ENCODE measurements at regions not wholly inside any gene's neighbourhood (a gene's known extent, or its start where the extent isn't known, plus 50 kb on each side); places are given as distances from the start of the nearest gene placed in this dataset.

- peaks cover 3% of the 10 kb centered on the region; the same call in 1 of the 2 replicates for H3K4me1 ChIP-seq (ENCODE audit: control insufficient read depth, insufficient read depth, low read length)
- no peak overlapping the region for H4K8ac ChIP-seq (ENCODE audit: low read depth in 2 of 2, low read length in 2 of 2)
- no peaks in the 10 kb centered on the region for H3K9me3 ChIP-seq (ENCODE audit: control insufficient read depth, insufficient read depth, low read length)
- H3K4ac ChIP-seq (ENCODE audit: low read depth, low read length): no peak overlapping the region
- WGBS, 2 experiments (ENCODE audit: extremely low coverage in 2 of 2, insufficient read length in 1 of 2): no CpG with 5 or more reads among the region's 2 CpGs
- H3K9ac ChIP-seq (ENCODE audit: low read depth, low read length): no peak overlapping the region
- no TSS peak for BruUV-seq (replicated peaks)
- H4K91ac ChIP-seq (ENCODE audit: insufficient read depth, low read depth, low read length): no peak overlapping the region
- no peak overlapping the region for H3K14ac ChIP-seq (replicated peaks; ENCODE audit: low read depth, low read length)
- no peak overlapping the region for H2BK120ac ChIP-seq (ENCODE audit: low read depth, low read length)
- no peak overlapping the region for H3K4me2 ChIP-seq (ENCODE audit: low read depth, low read length)
- H3K23ac ChIP-seq (ENCODE audit: low read depth, low read length): no peak overlapping the region
- H2AK9ac ChIP-seq (replicated peaks; ENCODE audit: low read depth, low read length, poor library complexity): no peak overlapping the region
- H3K4me3 ChIP-seq (ENCODE audit: insufficient read depth, low read depth, low read length): no peak overlapping the region
- intact Hi-C loops (cut with micrococcal nuclease) (no loop called here), dilution Hi-C loops (cut with HindIII; ENCODE audit: low sequenced_read_pairs, unreplicated experiment) (no loop called here), in situ Hi-C loops (cut with MboI; ENCODE audit: low sequenced_read_pairs) (no loop called here)
- H3K56ac ChIP-seq (ENCODE audit: extremely low read depth, insufficient read depth, low read length): no peak overlapping the region
- no peak overlapping the region for H3K18ac ChIP-seq (ENCODE audit: low read depth, low read length)
- no peak overlapping the region for H2BK15ac ChIP-seq (ENCODE audit: low read depth, low read length)
- H2AK5ac ChIP-seq (ENCODE audit: low read depth, low read length): no peak overlapping the region
- no peaks in the 10 kb centered on the region for H3K36me3 ChIP-seq (ENCODE audit: control insufficient read depth, insufficient read depth, low read length)
- H4K5ac ChIP-seq (ENCODE audit: low read depth, low read length): no peak overlapping the region
- H3K79me1 ChIP-seq (ENCODE audit: low read depth in 1 of 2, low read length in 2 of 2): no peaks in the 10 kb centered on the region
- H2BK5ac ChIP-seq (ENCODE audit: low read depth, low read length, poor library complexity, severe bottlenecking): no peak overlapping the region
- H3K27me3 ChIP-seq (ENCODE audit: control insufficient read depth, insufficient read depth, low read length): no peaks in the 10 kb centered on the region
- H3K27ac ChIP-seq (ENCODE audit: insufficient read depth, low read length): no peak overlapping the region
- no peaks in the 10 kb centered on the region for H3K9me1 ChIP-seq (ENCODE audit: insufficient read depth, low read length)
- ChIA-PET POLR2A (ENCODE audit: unreplicated experiment) (no interaction called here), CTCF (no interaction called here)
- no peak for TF ChIP-seq ELK1 (IDR thresholded peaks at IDR 0.05; ENCODE audit: borderline replicate concordance, low read depth, low read length)
- no peak for TF ChIP-seq MAFK (IDR thresholded peaks at IDR 0.05; ENCODE audit: low read depth, low read length)
- TF ChIP-seq FOS (IDR thresholded peaks at IDR 0.05; ENCODE audit: low read depth, low read length): no peak
- no peak for TF ChIP-seq MAZ (IDR thresholded peaks at IDR 0.05; ENCODE audit: borderline replicate concordance, low read depth, low read length)
- no peak for TF ChIP-seq RAD21 (IDR thresholded peaks at IDR 0.05; ENCODE audit: low read length)
- no peak for TF ChIP-seq SMC3 (IDR thresholded peaks at IDR 0.05; ENCODE audit: low read depth, low read length)
- no peak for TF ChIP-seq CTCF (conservative IDR thresholded peaks at IDR 0.05; ENCODE audit: low read depth, low read length)
- TF ChIP-seq, protein P1, sequence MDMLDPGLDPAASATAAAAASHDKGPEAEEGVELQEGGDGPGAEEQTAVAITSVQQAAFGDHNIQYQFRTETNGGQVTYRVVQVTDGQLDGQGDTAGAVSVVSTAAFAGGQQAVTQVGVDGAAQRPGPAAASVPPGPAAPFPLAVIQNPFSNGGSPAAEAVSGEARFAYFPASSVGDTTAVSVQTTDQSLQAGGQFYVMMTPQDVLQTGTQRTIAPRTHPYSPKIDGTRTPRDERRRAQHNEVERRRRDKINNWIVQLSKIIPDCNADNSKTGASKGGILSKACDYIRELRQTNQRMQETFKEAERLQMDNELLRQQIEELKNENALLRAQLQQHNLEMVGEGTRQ (IDR thresholded peaks at IDR 0.05; ENCODE audit: low read depth, low read length): no peak
- no peak for TF ChIP-seq POLR2A (IDR thresholded peaks at IDR 0.05; ENCODE audit: low read depth, low read length)
- TF ChIP-seq NFE2L2 (IDR thresholded peaks at IDR 0.05; ENCODE audit: low read depth, low read length): no peak
- TF ChIP-seq CEBPB (IDR thresholded peaks at IDR 0.05; ENCODE audit: low read depth, low read length): no peak
- no peak for TF ChIP-seq MXI1 (IDR thresholded peaks at IDR 0.05; ENCODE audit: borderline replicate concordance, low read depth, low read length)
- no peak for TF ChIP-seq BHLHE40 (IDR thresholded peaks at IDR 0.05; ENCODE audit: low read depth, low read length)
- no peak for TF ChIP-seq RCOR1 (IDR thresholded peaks at IDR 0.05; ENCODE audit: insufficient replicate concordance, low read length)
- no peak for TF ChIP-seq RFX5 (IDR thresholded peaks at IDR 0.05; ENCODE audit: low read depth, low read length)
- TF ChIP-seq CHD1 (IDR thresholded peaks at IDR 0.05; ENCODE audit: low read depth, low read length): no peak
- DNase-seq (no peak), ATAC-seq (ENCODE audit: low read depth) (no peak)
- no peaks in the 10 kb centered on the region for H4K20me1 ChIP-seq (ENCODE audit: insufficient read depth, low read length)
- no peak overlapping the region for H2BK20ac ChIP-seq (ENCODE audit: low read depth, low read length)
- H2AFZ ChIP-seq (replicated peaks; ENCODE audit: low read length, poor library complexity): no peak overlapping the region
Measured at GRCh38 chr13:93145199-93145598, 81.4 kb upstream of the GPC6 start.
